KBM-7 (cell line): ENCODE measurements at regions not wholly inside any gene's neighbourhood (a gene's known extent, or its start where the extent isn't known, plus 50 kb on each side); places are given as distances from the start of the nearest gene placed in this dataset.

Source experiments
- DNase-seq: peaks from one replicate; pipeline ENCODE4 v3.0.0-alpha.2; 2015
- in situ Hi-C: fragments of 300-500 bp; cut with MboI; formaldehyde crosslinking; loops from 2 replicates; pipeline ENCODE4 v1.14.3; 2020; ENCODE audit warnings: low sequenced_read_pairs, low pct_unique_long_range_greater_than_20kb, mixed read lengths

DNA sequence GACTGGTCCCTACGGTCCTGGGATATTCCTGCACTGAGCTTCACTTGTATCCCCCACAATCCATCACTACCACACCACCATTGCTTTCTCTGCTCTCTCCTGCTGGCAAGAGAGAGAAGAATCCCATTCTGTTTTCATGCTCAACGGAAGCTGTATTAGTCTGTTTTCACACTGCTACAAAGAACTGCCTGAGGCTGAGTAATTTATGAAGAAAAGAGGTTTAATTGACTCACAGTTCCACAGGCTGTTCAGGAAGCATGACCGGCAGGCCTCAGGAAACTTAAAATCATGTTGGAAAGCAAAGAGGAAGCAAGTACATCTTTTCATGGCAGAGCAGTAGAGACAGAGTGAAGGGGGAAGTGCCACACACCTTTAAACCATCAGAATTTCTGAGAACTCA lies 260.4 kb upstream of the LYZL1 start:
- in situ Hi-C loops: no loop called here
- no peak for DNase-seq

DNA sequence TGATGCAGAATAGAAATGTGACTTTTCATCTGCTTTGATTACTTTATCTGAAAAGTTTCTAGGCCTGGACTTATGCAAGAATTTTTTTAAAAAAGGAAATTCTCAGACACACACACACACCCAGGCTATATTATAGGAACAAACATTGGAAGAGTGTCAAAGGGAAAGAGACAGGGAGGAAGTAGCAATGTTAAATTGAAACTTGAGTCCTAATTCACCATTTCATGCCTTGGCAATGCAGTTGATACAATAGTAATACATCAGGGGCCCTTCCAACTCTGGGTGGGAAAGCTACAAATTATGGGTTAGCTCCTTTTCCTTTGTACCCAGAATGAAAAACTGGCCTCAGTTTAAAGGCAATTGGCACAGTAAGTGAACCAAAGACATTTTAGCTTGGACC lies 258.0 kb upstream of the LYZL1 start:
- in situ Hi-C loops: no loop called here
- no peak for DNase-seq

DNA sequence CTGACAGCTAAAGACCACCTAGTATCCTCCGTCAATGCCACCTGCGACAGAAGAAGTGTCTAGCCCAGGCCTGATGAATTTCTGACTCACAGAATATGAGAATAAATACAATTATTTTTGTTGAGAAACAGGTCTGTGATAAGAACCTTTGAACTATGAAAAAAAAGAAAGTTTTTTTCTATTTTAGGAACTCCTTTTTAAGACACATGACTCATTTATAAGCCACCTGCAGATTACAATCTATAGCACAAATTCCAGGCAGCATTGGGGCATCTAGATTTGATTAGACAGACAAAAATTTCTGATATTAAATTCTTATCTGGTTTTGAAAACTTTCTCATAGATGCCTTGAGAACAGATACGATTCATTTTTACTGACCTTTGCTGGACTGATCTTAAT lies 256.7 kb upstream of the LYZL1 start:
- DNase-seq: no peak
- in situ Hi-C loops: no loop called here

DNA sequence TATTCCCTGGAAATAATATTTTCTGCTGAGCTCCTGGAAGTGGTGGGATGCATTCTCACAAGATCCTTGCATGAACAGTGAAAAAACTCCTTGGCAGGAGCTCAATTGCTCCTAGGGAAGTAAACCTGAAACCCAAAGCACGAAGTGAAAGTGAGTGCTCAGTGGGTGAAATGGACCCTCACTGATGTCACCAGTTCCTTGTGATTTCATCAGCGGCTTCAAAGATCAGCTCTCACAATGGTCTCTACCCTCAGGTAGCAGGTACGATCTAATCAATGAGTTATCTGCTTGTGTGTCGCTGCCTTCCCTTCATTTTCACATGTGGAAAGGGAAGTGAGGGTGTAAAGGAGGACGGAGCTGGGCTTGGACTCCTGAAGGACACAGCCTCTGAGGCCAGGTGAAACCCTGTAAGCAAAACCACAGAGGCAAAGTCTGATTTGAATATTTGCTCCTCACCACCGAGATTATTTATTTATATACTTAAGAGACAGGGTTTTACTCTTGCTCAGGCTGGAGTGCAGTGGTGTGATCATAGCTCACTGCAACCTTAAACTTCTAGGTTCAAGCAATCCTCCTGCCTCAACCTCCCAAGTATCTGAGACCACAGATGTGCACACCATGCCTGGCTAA lies 255.4 kb upstream of the LYZL1 start:
- DNase-seq: no peak
- in situ Hi-C loops: no loop called here

DNA sequence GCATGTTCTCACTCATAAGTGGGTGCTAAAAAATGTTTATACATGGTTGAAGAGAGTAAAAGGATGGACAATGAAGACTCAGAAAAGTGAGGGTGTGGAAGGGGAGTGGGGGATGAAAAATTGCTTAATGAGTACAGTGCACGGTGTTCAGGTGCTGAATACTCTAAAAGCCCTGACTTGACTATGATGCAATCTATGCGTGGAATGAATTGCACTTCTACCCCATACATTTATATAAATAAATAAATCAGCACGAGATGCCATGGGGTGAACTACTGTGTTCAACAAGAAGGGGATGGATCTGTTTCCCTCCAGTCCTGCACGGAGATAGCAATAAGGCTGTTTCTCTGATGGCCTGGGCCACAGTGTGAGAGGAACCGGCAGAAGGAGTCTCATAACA lies 254.3 kb upstream of the LYZL1 start:
- in situ Hi-C loops: no loop called here
- no peak for DNase-seq

DNA sequence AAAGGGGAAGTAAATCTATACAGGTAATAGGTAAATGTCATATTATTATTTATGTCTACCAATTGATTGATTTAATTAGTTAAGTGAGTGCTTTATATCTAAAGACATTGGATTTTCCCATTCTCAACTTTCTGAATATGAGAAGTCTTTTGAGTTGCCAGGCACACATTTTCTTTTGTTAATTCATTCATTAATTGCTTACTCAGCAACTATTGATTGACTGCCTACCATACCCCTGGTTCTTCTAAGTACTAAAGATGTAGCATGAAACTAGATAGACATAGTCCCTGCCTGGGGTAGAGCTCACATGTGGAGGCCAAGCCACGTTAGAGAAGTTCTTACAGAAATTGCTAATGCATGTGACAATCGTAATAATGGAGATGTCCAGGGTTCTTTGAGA lies 253.1 kb upstream of the LYZL1 start:
- DNase-seq: no peak
- in situ Hi-C loops: no loop called here

DNA sequence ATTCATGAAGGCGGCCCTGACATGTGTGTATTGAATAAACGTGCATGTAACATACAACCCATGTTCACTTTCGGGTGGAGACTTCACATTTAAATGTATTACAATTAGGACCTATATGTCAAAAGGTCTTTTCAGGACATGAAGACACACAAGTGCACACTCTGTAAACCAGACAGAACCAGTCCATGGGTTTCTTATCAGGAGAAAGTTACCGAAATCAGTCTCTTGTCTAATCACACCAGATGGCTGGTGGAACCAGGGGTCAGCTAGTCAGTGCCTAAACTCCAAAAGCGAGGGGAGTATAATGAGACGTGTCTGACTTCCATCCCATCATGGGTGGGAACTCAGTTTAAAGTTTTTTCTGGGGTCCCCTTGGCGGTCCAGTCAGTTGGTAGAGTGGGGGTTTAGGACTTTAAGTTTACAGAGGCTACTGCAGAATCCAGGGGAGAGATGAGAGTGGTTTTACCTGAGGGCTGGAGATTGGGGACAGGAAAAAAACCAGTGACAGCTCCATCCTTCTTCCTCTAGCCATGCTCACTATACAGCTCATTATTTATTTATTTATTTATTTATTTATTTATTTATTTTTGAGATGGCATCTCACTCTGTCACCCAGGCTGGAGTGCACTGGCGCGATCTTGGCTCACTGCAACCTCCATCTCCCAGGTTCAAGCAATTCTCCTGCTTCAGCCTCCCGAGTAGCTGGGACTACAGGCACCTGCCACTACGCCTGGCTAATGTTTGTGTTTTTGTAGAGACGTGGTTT lies 251.3 kb upstream of the LYZL1 start:
- in situ Hi-C loops: no loop called here
- no peak for DNase-seq

DNA sequence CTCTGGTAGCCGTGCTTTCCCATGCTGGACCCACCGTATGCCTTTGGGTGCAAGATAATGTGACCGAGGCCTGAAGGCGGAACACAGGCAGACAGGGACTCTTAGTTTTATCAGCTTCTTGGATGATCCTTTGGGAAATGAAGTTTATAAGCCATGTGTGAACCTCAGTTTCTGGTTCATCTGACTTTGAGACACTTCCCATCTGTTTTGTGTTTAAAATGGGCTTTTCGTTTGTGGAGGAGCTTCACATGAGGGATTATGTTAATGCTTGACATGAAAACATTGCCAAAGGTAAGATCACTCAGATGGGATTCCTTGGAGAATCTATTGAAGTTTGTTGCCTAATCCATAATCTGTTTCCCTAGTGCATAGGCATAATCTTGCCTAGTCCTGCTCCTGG lies 249.8 kb upstream of the LYZL1 start:
- in situ Hi-C loops: no loop called here
- no peak for DNase-seq

DNA sequence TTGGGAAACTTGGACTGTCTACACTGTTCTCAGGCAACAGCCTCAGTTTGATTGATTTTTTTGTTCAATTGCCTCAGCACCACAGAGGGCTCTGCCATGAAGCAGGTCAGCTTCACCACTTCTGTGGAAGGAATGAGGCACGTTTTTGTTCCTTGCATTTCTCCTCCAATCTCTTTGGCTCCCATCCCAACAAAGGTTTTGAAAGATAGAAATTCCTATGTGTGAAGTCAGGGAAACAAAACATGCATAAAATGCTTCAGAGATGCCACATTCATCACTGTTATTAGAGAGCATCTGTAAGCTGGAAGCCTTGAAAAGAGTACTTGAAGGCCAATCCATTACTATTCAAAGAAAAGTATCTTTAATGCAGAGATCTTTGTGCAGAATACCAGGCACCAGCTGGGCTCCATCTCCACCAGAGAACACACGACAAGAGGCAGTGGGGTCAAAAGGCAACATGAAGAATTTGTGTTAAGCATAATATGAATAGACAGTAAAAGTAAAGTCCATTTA lies 249.1 kb upstream of the LYZL1 start:
- no peak for DNase-seq
- in situ Hi-C loops: no loop called here

DNA sequence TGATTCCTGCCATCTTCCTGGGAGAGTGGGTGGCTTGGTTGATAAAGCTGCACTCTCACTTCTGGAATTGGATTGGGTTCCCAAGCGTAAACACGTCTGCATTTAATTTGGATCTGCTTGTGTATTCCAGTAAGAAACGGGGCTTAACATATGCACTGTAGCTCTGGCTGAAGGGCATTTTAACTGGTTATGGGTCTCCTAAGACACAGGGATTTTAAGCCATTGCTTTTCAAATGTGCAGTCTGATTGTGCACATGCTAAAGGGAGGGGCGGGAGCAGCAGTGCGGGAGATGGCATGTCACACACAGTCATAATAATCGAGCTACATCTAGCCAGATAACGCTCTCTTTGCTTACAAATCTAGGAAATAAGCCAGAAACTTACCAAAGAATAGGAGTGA lies 247.3 kb upstream of the LYZL1 start:
- DNase-seq: no peak
- in situ Hi-C loops: no loop called here

DNA sequence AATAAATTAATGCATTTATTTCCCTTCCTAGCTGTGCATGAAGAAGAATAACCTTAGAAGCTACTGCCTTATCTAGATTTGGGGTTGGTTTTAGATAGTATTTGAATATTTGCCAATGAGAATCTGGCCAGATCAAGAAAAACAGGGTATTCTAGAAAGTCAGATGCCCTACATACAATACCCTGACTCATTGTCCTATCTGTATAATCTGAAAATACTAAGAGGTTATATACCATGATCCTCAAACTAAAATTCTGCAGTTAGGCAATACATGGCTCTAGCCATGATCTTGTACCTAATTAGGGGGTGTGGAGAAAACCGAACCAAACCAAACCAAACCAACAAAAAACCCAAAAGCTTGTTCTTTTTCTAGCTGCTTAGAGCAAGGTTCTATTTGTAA lies 240.4 kb upstream of the LYZL1 start:
- no peak for DNase-seq
- in situ Hi-C loops: no loop called here

DNA sequence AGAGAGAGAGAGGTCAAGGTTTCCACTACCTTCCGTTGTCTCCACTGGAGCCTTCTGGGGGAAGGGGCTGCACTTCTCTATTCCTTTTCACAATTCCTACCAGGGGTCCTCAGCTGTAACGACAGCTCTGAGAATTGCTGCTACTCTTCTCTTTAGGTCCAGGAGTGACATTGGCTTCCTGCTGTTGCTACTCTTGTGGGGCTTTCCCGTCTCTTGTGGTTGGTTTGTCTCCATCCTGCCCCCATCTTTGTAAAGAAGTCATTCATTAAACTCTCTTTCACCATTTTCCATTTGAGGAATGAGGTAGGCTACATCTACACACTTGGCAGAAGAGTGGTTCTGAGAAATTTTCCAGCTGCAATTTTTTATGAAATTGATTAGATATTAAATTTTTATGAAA lies 238.8 kb upstream of the LYZL1 start:
- no peak for DNase-seq
- in situ Hi-C loops: no loop called here

DNA sequence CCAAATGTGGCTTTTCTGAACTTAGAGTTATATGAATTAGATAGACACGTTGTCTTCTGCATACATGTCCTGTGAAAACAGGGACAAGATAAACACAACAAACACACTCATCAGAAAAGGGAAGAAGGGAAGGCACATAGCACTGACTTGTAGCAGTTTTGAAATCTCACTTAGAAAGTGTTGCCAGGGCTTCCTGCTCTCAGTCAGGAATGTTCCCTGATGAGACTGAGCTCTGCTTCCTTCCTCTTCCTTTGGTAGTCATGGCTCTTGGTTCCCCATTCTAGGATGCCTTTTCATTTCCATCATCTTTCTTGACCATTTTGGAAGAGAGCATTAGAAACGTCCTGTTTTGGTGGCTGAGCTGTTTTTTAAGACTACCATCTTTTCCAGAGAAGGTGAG lies 233.8 kb upstream of the LYZL1 start:
- in situ Hi-C loops: no loop called here
- no peak for DNase-seq

DNA sequence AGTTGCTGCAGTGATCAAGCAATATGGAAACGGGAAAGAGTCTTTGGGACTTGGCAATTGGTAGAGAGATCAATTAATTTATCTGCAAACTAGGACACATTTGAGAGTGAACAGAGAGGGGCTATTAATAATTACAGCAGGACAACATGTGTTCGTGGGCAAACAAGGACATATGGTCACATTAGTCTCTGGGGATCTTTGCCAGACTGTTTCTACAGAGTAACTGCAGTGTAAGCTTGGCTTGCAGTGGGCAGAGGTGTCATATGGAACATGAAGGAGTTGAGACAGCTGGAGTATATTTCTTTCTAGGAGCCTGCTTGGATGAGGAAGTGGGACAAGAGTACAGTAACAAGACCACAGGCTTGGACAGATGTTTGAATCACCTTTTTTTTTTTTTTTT lies 232.1 kb upstream of the LYZL1 start:
- in situ Hi-C loops: no loop called here
- DNase-seq: no peak

DNA sequence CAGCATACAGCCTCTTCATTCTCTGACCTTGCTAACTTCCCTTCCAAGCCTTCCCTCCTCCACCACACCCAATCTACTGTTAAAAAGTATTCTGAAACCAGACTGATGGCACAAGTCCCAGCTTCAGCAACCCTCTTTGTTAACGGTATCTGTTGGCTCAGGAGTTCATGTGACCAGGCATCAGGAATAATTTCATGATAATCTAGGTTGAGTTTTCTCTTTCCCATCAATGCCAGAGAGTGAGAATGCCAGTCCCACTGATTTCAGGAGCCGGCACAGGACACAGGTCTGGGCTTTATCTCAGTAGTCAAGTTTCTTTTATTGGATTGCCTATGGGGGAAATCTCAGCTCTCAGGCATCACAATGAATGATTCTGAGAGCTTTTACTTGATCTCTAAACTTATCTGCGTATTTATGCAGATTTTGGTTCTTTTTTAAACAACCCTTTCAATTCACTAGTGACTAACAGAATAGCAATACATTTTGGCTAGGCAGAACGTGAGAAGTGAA lies 231.0 kb upstream of the LYZL1 start:
- in situ Hi-C loops: no loop called here

DNA sequence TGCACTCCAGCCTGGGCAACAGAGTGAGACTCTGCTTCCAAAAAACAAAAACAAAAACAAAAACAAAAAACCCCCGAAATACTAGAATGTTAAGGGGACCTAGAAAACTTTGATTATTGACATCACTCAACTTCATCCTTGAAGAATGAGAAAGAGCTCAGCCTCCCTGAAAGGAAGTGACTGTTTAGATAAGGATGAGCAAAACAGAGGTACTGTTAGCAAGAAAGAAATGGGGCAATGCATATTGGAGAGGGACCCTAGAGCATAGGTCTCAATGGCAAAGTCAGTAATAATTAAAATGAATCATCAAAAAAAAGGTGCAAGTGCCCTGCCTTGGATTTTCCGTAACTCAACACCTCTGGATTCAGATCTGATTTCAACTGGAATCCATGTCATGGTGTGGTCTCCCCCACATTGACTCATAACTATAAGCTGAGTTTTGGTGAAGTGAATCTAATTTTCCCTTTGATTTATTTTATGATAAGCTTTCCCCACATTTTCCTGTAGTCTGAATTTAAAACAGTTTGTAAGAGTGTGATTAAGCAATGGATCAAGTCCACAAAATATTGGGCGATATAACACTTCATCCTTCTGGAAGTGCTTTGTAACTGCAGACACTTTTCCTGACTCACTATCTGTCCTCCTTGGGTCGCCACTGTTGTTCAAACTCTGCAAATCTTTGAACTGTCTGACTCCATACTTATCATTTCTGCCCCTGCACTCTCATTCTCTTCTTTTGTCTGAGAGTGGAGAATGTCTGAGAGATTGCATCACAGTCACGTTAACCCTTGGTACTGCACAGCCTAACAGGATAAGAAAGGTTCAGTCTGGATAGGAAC lies 224.8 kb upstream of the LYZL1 start:
- in situ Hi-C loops: no loop called here
- DNase-seq: no peak

More for the DNA sequence above, 231.0 kb upstream of the LYZL1 start:
- DNase-seq: no peak

DNA sequence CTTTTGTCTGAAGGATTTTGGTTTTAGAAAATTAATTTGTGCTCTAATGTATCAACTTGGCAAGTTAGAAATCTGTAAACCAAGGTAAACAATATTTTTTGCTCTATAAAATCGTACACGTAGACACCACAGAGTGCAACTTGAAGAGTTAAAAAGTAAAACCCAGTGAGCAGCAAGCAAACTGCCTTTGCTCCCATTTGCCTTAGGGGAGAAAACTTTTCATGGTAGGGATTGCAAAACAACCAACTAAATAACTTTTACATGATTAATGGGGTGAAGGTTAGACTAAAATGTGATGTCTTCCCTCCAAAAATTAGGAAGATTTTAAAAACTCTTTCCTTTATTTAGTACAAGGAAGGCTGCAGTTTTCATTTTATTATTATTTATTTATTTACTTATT lies 224.2 kb upstream of the LYZL1 start:
- no peak for DNase-seq
- in situ Hi-C loops: no loop called here

DNA sequence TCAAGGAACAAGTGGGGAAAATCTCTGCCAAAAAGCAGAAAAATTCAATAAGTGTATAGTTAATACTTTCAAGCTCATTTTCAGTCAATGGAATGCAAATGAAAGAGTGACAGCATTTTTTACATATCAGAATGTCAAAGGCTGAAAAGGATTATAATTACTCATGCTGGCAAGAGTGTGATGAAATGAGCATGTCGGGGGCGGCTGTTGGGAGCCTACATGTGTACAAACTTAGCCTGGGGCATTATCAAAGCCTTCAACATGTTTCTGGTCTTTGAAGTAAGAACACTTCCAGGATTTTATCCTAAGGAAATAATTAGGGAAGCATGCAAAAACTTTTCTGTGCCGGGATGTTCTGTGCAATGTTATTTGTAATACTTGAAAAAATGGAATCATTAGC lies 221.7 kb upstream of the LYZL1 start:
- in situ Hi-C loops: no loop called here
- no peak for DNase-seq

DNA sequence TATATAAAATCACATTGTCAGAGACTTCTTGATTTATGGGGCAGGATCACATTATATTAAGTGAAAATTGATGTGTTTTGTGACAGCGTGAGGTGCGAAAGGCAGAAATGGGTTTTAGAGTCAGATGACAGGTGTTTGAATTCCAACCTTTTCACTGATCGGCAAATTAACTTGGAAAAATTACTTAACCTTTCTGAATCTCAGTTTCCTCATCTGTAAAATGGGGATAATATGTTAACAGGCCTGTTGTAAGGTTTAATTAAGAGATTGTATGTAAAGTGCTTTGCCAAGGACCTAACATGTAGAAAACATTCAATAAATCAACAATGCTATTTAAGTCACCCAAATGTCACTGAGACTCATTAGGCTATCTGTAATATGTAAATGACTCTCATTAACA lies 221.2 kb upstream of the LYZL1 start:
- in situ Hi-C loops: no loop called here
- no peak for DNase-seq

DNA sequence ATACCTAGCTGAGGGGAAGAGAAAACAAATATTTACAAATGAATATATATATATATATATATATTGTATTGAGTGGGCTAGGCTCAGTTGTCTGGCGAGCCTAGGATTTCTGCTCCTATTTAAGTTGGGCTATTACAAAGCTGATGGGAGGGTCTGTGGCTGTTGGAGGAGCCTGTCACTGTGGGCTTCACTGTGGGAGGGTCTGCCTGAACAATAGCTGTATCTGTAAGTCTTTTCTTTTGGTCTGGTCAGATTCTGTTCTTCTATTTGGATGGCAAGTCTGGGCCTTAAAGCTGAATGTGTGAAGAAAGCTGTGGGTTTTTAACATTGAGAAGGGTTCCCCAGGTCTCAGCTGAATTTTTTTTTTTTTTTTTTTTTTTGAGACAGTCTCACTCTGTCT lies 220.6 kb upstream of the LYZL1 start:
- DNase-seq: no peak
- in situ Hi-C loops: no loop called here
